ENCODE measurements at regions not wholly inside any gene's neighbourhood (a gene's known extent, or its start where the extent isn't known, plus 50 kb on each side); places are given as distances from the start of the nearest gene placed in this dataset.

DNA sequence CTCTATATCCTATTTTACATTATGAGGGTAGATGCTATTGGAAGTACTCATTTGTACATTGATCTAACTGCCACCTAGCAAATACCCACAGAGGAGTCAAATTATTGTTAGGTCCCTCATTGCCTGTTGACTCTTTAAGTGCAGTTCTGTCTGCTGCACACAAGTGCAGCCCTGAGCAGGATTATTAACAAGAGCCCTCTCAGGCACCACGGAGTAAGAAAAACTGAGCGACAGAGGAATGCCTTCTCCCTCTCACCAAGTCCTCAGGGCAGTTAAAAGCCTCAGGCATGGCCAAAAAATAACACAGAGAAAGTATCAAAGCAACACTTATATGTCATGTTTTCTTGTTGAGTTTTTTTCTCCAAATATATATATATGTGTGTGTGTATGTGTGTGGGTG lies 340.0 kb upstream of the NRG3 start:
- TF ChIP-seq, protein P1, sequence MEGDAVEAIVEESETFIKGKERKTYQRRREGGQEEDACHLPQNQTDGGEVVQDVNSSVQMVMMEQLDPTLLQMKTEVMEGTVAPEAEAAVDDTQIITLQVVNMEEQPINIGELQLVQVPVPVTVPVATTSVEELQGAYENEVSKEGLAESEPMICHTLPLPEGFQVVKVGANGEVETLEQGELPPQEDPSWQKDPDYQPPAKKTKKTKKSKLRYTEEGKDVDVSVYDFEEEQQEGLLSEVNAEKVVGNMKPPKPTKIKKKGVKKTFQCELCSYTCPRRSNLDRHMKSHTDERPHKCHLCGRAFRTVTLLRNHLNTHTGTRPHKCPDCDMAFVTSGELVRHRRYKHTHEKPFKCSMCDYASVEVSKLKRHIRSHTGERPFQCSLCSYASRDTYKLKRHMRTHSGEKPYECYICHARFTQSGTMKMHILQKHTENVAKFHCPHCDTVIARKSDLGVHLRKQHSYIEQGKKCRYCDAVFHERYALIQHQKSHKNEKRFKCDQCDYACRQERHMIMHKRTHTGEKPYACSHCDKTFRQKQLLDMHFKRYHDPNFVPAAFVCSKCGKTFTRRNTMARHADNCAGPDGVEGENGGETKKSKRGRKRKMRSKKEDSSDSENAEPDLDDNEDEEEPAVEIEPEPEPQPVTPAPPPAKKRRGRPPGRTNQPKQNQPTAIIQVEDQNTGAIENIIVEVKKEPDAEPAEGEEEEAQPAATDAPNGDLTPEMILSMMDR (IDR thresholded peaks at IDR 0.05; ENCODE audit: borderline replicate concordance, extremely low read depth, low read length, poor library complexity, severe bottlenecking), result no peak
- no peak for TF ChIP-seq EZH2 (IDR thresholded peaks at IDR 0.05; ENCODE audit: borderline replicate concordance, low read depth, low read length, severe bottlenecking)
- no peak for ATAC-seq (ENCODE audit: insufficient read depth, low read depth)
- no peaks in the 10 kb centered on the region for H3K4me1 ChIP-seq (ENCODE audit: insufficient read depth, low read length)
- no peak overlapping the region for H2AFZ ChIP-seq (ENCODE audit: low read depth, low read length)
- H3K4me3 ChIP-seq (ENCODE audit: low read depth in 1 of 2, low read length in 2 of 2), result no peak overlapping the region
- DNase-seq, result no peak
- no peaks in the 10 kb centered on the region for H3K9me3 ChIP-seq (ENCODE audit: insufficient read depth, low read length, severe bottlenecking)
- H3K27me3 ChIP-seq (ENCODE audit: insufficient read depth, low read length, poor library complexity), result no peaks in the 10 kb centered on the region
- H3K27ac ChIP-seq (ENCODE audit: low read length), result no peak overlapping the region
- no peaks in the 10 kb centered on the region for H3K79me2 ChIP-seq (ENCODE audit: insufficient read depth, low read length)
- no peak overlapping the region for H3K4me2 ChIP-seq (ENCODE audit: insufficient read depth, low read length)
- no peak overlapping the region for H3K9ac ChIP-seq (ENCODE audit: low read depth, low read length)
- H3K36me3 ChIP-seq (ENCODE audit: insufficient read depth, low read length), result no peaks in the 10 kb centered on the region
- no peaks in the 10 kb centered on the region for H4K20me1 ChIP-seq (ENCODE audit: insufficient read depth, low read length)

DNA sequence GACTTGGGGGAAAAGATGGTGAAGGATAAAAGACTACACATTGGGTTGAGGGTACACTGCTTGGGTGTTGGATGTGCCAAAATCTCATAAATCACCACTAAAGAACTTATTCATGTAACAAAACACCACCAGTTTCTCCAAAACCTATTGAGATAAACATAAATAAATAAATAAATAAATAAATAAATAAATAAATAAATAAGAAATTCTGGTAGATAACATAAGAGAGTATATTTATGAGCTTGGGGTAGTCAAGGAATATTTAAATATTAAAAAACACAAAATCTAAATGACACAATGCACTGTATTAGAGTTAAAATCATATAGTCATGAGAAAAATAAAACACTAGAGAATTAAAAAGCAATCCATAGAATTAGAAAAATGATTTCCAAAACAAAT lies 333.5 kb upstream of the NRG3 start:
- H3K9ac ChIP-seq (ENCODE audit: low read depth, low read length), result no peak overlapping the region
- no peak overlapping the region for H3K27ac ChIP-seq (ENCODE audit: low read length)
- no peaks in the 10 kb centered on the region for H3K9me3 ChIP-seq (ENCODE audit: insufficient read depth, low read length, severe bottlenecking)
- ATAC-seq (ENCODE audit: insufficient read depth, low read depth) (no peak), DNase-seq (no peak)
- H3K4me1 ChIP-seq (ENCODE audit: insufficient read depth, low read length), result no peaks in the 10 kb centered on the region
- H2AFZ ChIP-seq (ENCODE audit: low read depth, low read length), result no peak overlapping the region
- H3K36me3 ChIP-seq (ENCODE audit: insufficient read depth, low read length), result no peaks in the 10 kb centered on the region
- no peak for TF ChIP-seq EZH2 (IDR thresholded peaks at IDR 0.05; ENCODE audit: borderline replicate concordance, low read depth, low read length, severe bottlenecking)
- TF ChIP-seq, protein P1 (IDR thresholded peaks at IDR 0.05; ENCODE audit: borderline replicate concordance, extremely low read depth, low read length, poor library complexity, severe bottlenecking), result no peak
- H3K27me3 ChIP-seq (ENCODE audit: insufficient read depth, low read length, poor library complexity), result no peaks in the 10 kb centered on the region
- no peak overlapping the region for H3K4me3 ChIP-seq (ENCODE audit: low read depth in 1 of 2, low read length in 2 of 2)
- no peaks in the 10 kb centered on the region for H3K79me2 ChIP-seq (ENCODE audit: insufficient read depth, low read length)
- no peak overlapping the region for H3K4me2 ChIP-seq (ENCODE audit: insufficient read depth, low read length)
- H4K20me1 ChIP-seq (ENCODE audit: insufficient read depth, low read length), result no peaks in the 10 kb centered on the region

DNA sequence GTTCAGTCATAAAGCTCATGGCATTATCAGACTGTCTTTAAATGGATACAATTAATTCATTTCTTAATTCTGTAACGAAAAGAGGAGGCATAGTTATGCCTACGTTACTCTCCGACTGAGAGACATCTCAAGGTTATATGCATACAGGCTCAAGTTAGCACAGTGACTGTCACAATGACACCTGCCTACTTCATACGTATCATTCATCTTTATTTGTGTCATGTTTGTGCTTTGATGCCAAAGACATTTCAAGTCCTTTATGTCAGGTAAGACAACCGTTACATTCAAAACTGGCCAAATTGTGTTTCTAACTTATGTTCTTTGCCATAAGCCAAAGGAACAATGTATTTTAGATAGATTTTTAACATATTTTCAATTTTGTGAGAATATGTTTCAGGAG lies 328.8 kb upstream of the NRG3 start:
- TF ChIP-seq, protein P1 (IDR thresholded peaks at IDR 0.05; ENCODE audit: borderline replicate concordance, extremely low read depth, low read length, poor library complexity, severe bottlenecking), result no peak
- no peak for TF ChIP-seq EZH2 (IDR thresholded peaks at IDR 0.05; ENCODE audit: borderline replicate concordance, low read depth, low read length, severe bottlenecking)
- Histone ChIP-seq H3K9ac (ENCODE audit: low read depth, low read length) (no peak overlapping the region), H3K27me3 (ENCODE audit: insufficient read depth, low read length, poor library complexity) (no peaks in the 10 kb centered on the region), H2AFZ (ENCODE audit: low read depth, low read length) (no peak overlapping the region), H3K4me3 (ENCODE audit: low read depth in 1 of 2, low read length in 2 of 2) (no peak overlapping the region), H3K36me3 (ENCODE audit: insufficient read depth, low read length) (no peaks in the 10 kb centered on the region), H3K4me1 (ENCODE audit: insufficient read depth, low read length) (no peaks in the 10 kb centered on the region), H3K79me2 (ENCODE audit: insufficient read depth, low read length) (no peaks in the 10 kb centered on the region), H3K4me2 (ENCODE audit: insufficient read depth, low read length) (no peak overlapping the region), H4K20me1 (ENCODE audit: insufficient read depth, low read length) (no peaks in the 10 kb centered on the region), H3K9me3 (ENCODE audit: insufficient read depth, low read length, severe bottlenecking) (peaks cover 5% of the 10 kb centered on the region), H3K27ac (ENCODE audit: low read length) (no peak overlapping the region)
- DNase-seq (no peak), ATAC-seq (ENCODE audit: insufficient read depth, low read depth) (no peak)

DNA sequence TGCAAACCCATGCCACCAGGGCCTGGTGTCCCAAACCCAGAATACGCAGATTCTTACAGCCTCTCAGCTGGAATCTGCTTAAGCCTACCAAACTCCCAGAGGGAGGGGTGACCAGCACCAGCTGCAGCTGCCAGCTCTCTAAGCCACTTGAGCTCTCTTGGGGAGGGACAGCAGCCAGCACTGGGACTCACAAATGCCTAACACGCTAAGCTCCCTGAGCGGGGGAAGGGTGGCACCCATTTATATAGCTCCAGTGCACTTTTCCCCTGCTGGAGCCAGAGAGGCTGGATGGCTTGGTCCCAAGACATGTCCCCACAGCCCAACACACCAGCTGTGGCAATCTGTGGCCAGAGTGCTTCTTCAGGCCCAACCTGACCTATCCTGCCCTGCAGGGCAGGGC lies 326.8 kb upstream of the NRG3 start:
- ATAC-seq (ENCODE audit: insufficient read depth, low read depth), result no peak

More for the DNA sequence above, 326.8 kb upstream of the NRG3 start:
- Histone ChIP-seq H3K27ac (ENCODE audit: low read length) (no peak overlapping the region), H2AFZ (ENCODE audit: low read depth, low read length) (no peak overlapping the region), H3K4me2 (ENCODE audit: insufficient read depth, low read length) (no peak overlapping the region), H3K9ac (ENCODE audit: low read depth, low read length) (no peak overlapping the region), H3K9me3 (ENCODE audit: insufficient read depth, low read length, severe bottlenecking) (peaks cover 5% of the 10 kb centered on the region), H3K27me3 (ENCODE audit: insufficient read depth, low read length, poor library complexity) (no peaks in the 10 kb centered on the region), H3K36me3 (ENCODE audit: insufficient read depth, low read length) (no peaks in the 10 kb centered on the region), H4K20me1 (ENCODE audit: insufficient read depth, low read length) (no peaks in the 10 kb centered on the region), H3K4me1 (ENCODE audit: insufficient read depth, low read length) (no peaks in the 10 kb centered on the region), H3K79me2 (ENCODE audit: insufficient read depth, low read length) (no peaks in the 10 kb centered on the region), H3K4me3 (ENCODE audit: low read depth in 1 of 2, low read length in 2 of 2) (no peak overlapping the region)
- DNase-seq, result no peak
- TF ChIP-seq, protein P1 (IDR thresholded peaks at IDR 0.05; ENCODE audit: borderline replicate concordance, extremely low read depth, low read length, poor library complexity, severe bottlenecking), result no peak
- no peak for TF ChIP-seq EZH2 (IDR thresholded peaks at IDR 0.05; ENCODE audit: borderline replicate concordance, low read depth, low read length, severe bottlenecking)
